GM21723 (cell line): ENCODE measurements at regions not wholly inside any gene's neighbourhood (a gene's known extent, or its start where the extent isn't known, plus 50 kb on each side); places are given as distances from the start of the nearest gene placed in this dataset.
A peak's percentile ranks its signal among the peaks of the same experiment; 100 is the strongest.
"Not testable (repeated sequence)": the region's sequence is repeated elsewhere in the genome, so short reads cannot be mapped to it uniquely, and the experiment has no call there.

Experiments
- ATAC-seq: cut with Tn5 transposase; IDR thresholded peaks from one replicate; pipeline ENCODE4 v1.9.1; 2021; ENCODE audit warnings: mild to moderate bottlenecking, moderate library complexity; ENCODE audit not compliant: unreplicated experiment

- ATAC-seq, result no peak
Observed at GRCh38 chr6:25112322-25112773, 166.8 kb upstream of the CARMIL1 start.

- no peak for ATAC-seq
Observed at GRCh38 chr6:25113436-25113835, 165.7 kb upstream of the CARMIL1 start.

GRCh38 chr6:25118038-25118437 is 161.1 kb upstream of the CARMIL1 start:
- no peak for ATAC-seq

- no peak for ATAC-seq
Observed at GRCh38 chr6:25121186-25121585, 158.0 kb upstream of the CARMIL1 start.

GRCh38 chr6:25122001-25122400 is 157.2 kb upstream of the CARMIL1 start:
- ATAC-seq, result no peak

- ATAC-seq, result no peak
Observed at GRCh38 chr6:25122622-25123237, 156.4 kb upstream of the CARMIL1 start.

GRCh38 chr6:25124216-25124715 is 154.9 kb upstream of the CARMIL1 start:
- no peak for ATAC-seq

GRCh38 chr6:25125736-25126135 is 153.4 kb upstream of the CARMIL1 start:
- no peak for ATAC-seq

GRCh38 chr6:25127076-25127837 is 151.9 kb upstream of the CARMIL1 start:
- no peak for ATAC-seq

GRCh38 chr6:25130518-25130917 is 148.7 kb upstream of the CARMIL1 start:
- no peak for ATAC-seq

- ATAC-seq, result no peak
Observed at GRCh38 chr6:25132934-25133333, 146.2 kb upstream of the CARMIL1 start.

GRCh38 chr6:25133568-25133967 is 145.6 kb upstream of the CARMIL1 start:
- ATAC-seq, result no peak

- no peak for ATAC-seq
Observed at GRCh38 chr6:25136854-25137253, 142.3 kb upstream of the CARMIL1 start.

- no peak for ATAC-seq
Observed at GRCh38 chr6:25137480-25137879, 141.7 kb upstream of the CARMIL1 start.

GRCh38 chr6:25137916-25138232 is 141.3 kb upstream of the CARMIL1 start:
- peak; percentile 66 for ATAC-seq

- ATAC-seq, result peak; percentile 92
Observed at GRCh38 chr6:25138233-25138933, 140.8 kb upstream of the CARMIL1 start.

GRCh38 chr6:25138934-25139415 is 140.2 kb upstream of the CARMIL1 start:
- ATAC-seq, result peak; percentile 10

- ATAC-seq, result not testable (repeated sequence)
Observed at GRCh38 chr6:25139608-25140007, 139.6 kb upstream of the CARMIL1 start.

- ATAC-seq, result no peak
Observed at GRCh38 chr6:25142506-25142905, 136.7 kb upstream of the CARMIL1 start.

GRCh38 chr6:25144919-25145318 is 134.3 kb upstream of the CARMIL1 start:
- no peak for ATAC-seq

- peak; percentile 99 for ATAC-seq
Observed at GRCh38 chr6:25147223-25147622, 132.0 kb upstream of the CARMIL1 start.

GRCh38 chr6:25150031-25150430 is 129.1 kb upstream of the CARMIL1 start:
- no peak for ATAC-seq
